IMR-90 (cell line): ENCODE measurements at regions not wholly inside any gene's neighbourhood (a gene's known extent, or its start where the extent isn't known, plus 50 kb on each side); places are given as distances from the start of the nearest gene placed in this dataset.

ENCODE experiments used
- ATAC-seq: fragments of 200-7000 bp; cut with Tn5 transposase; 2 replicates; pipeline ENCODE4 v1.9.1; 2020; ENCODE audit warnings: low read depth, mild to moderate bottlenecking, moderate library complexity
- BruUV-seq: library from RNA; stranded (reverse); fragments of 400-500 nt; replicated peaks from 2 replicates; lab custom pipeline; 2021; lab: Mats Ljungman, UMichigan
- CTCF ChIA-PET: fragments of 300-600 bp; formaldehyde crosslinking; extraction: SDS; loops from one replicate; lab custom pipeline; 2021; ENCODE audit warnings: antibody characterized with exemption; lab: Yijun Ruan, JAX
- POLR2A ChIA-PET: fragments of 300-600 bp; sonication (Branson Sonifier 250); formaldehyde crosslinking; loops from one replicate; lab custom pipeline; 2022; ENCODE audit warnings: antibody characterized with exemption; ENCODE audit not compliant: unreplicated experiment; lab: Charles Lee
- DNase-seq: peaks from one replicate; pipeline ENCODE4 v3.0.0; 2013
- H2AFZ ChIP-seq: replicated peaks from 2 replicates; pipeline ENCODE3; 2013; ENCODE audit warnings: low read length, mild to moderate bottlenecking; ENCODE audit not compliant: poor library complexity
- H2AK5ac ChIP-seq: 2 replicates; pipeline ENCODE4 v1.6.1; 2013; ENCODE audit warnings: low read depth, low read length, inconsistent platforms
- H2AK9ac ChIP-seq: replicated peaks from 2 replicates; pipeline ENCODE3; 2013; ENCODE audit warnings: mild to moderate bottlenecking, low read depth, low read length, moderate library complexity; ENCODE audit not compliant: poor library complexity
- H2BK120ac ChIP-seq: 2 replicates; pipeline ENCODE4 v1.6.1; 2013; ENCODE audit warnings: low read depth, low read length, inconsistent platforms
- H2BK15ac ChIP-seq: 3 replicates; pipeline ENCODE4 v1.6.1; 2013; ENCODE audit warnings: low read depth, low read length, inconsistent platforms
- H2BK20ac ChIP-seq: 2 replicates; pipeline ENCODE4 v1.6.1; 2013; ENCODE audit warnings: low read depth, mild to moderate bottlenecking, inconsistent platforms, low read length, moderate library complexity
- H2BK5ac ChIP-seq: 2 replicates; pipeline ENCODE4 v1.6.1; 2013; ENCODE audit warnings: mild to moderate bottlenecking, low read depth, low read length, inconsistent platforms; ENCODE audit not compliant: poor library complexity, severe bottlenecking
- H3K14ac ChIP-seq: replicated peaks from 2 replicates; pipeline ENCODE4 v1.6.1; 2013; ENCODE audit warnings: low read depth, low read length, inconsistent platforms
- H3K18ac ChIP-seq: 2 replicates; pipeline ENCODE4 v1.6.1; 2013; ENCODE audit warnings: low read depth, low read length, control low read depth
- H3K23ac ChIP-seq: 2 replicates; pipeline ENCODE4 v1.6.1; 2013; ENCODE audit warnings: low read depth, low read length, inconsistent platforms
- H3K27ac ChIP-seq: 2 replicates; pipeline ENCODE4 v1.5.1; 2013; ENCODE audit warnings: mild to moderate bottlenecking, control low read depth, low read length; ENCODE audit not compliant: insufficient read depth
- H3K27me3 ChIP-seq: 2 replicates; pipeline ENCODE4 v1.6.1; 2013; ENCODE audit warnings: low read length; ENCODE audit not compliant: control insufficient read depth, insufficient read depth
- H3K36me3 ChIP-seq: 2 replicates; pipeline ENCODE4 v1.6.1; 2013; ENCODE audit warnings: low read length, mixed read lengths; ENCODE audit not compliant: control insufficient read depth, insufficient read depth
- H3K4ac ChIP-seq: 2 replicates; pipeline ENCODE4 v1.6.1; 2013; ENCODE audit warnings: low read depth, low read length, inconsistent platforms
- H3K4me1 ChIP-seq: 2 replicates; pipeline ENCODE4 v1.6.1; 2013; ENCODE audit warnings: low read length, mixed read lengths; ENCODE audit not compliant: control insufficient read depth, insufficient read depth
- H3K4me2 ChIP-seq: 2 replicates; pipeline ENCODE4 v1.6.1; 2013; ENCODE audit warnings: low read depth, mild to moderate bottlenecking, control low read depth, low read length, moderate library complexity
- H3K4me3 ChIP-seq: 2 replicates; pipeline ENCODE4 v1.5.1; 2013; ENCODE audit warnings: low read depth, mild to moderate bottlenecking, control low read depth, low read length, moderate library complexity; ENCODE audit not compliant: insufficient read depth
- H3K56ac ChIP-seq: 2 replicates; pipeline ENCODE4 v1.6.1; 2013; ENCODE audit warnings: low read length, inconsistent platforms; ENCODE audit not compliant: insufficient read depth; ENCODE audit errors: extremely low read depth
- H3K79me1 ChIP-seq, 2 experiments: 2 replicates each; pipeline ENCODE4 v1.6.1; 2013; ENCODE audit warnings: low read length in 2 of 2, inconsistent platforms in 1 of 2, low read depth in 1 of 2
- H3K9ac ChIP-seq: 2 replicates; pipeline ENCODE4 v1.6.1; 2013; ENCODE audit warnings: low read depth, low read length, control low read depth
- H3K9me1 ChIP-seq: 2 replicates; pipeline ENCODE4 v1.6.1; 2013; ENCODE audit warnings: low read length, inconsistent platforms; ENCODE audit not compliant: insufficient read depth
- H3K9me3 ChIP-seq: 2 replicates; pipeline ENCODE4 v1.6.1; 2013; ENCODE audit warnings: low read length; ENCODE audit not compliant: control insufficient read depth, insufficient read depth
- H4K20me1 ChIP-seq: 2 replicates; pipeline ENCODE4 v1.6.1; 2013; ENCODE audit warnings: low read length, inconsistent platforms; ENCODE audit not compliant: insufficient read depth
- H4K5ac ChIP-seq: 2 replicates; pipeline ENCODE4 v1.6.1; 2013; ENCODE audit warnings: mild to moderate bottlenecking, low read depth, low read length, control low read depth
- H4K8ac ChIP-seq, 2 experiments: 2 replicates each; pipeline ENCODE4 v1.6.1; 2013; ENCODE audit warnings: low read depth in 2 of 2, low read length in 2 of 2, control low read depth in 1 of 2, inconsistent platforms in 1 of 2
- H4K91ac ChIP-seq: 2 replicates; pipeline ENCODE4 v1.6.1; 2013; ENCODE audit warnings: low read depth, low read length, inconsistent platforms; ENCODE audit not compliant: insufficient read depth
- CTCF ChIP-seq: conservative IDR thresholded peaks from 2 replicates; pipeline ENCODE4 v1.5.1; 2012; ENCODE audit warnings: mild to moderate bottlenecking, low read depth, low read length, improper control_type of control experiment
- FOS ChIP-seq: fragments of 150-350 bp; IDR thresholded peaks from 2 replicates; pipeline ENCODE4 v1.6.1; 2016; ENCODE audit warnings: low read depth, low read length
- MAZ ChIP-seq: IDR thresholded peaks from 2 replicates; pipeline ENCODE4 v1.6.1; 2012; ENCODE audit warnings: low read depth, mild to moderate bottlenecking, low read length, improper control_type of control experiment, moderate library complexity, borderline replicate concordance
- NFE2L2 ChIP-seq: fragments of 150-350 bp; IDR thresholded peaks from 2 replicates; pipeline ENCODE4 v1.6.1; 2016; ENCODE audit warnings: low read depth, mild to moderate bottlenecking, low read length
- RAD21 ChIP-seq: IDR thresholded peaks from 2 replicates; pipeline ENCODE4 v1.6.1; 2012; ENCODE audit warnings: low read length, improper control_type of control experiment
- RFX5 ChIP-seq: IDR thresholded peaks from 2 replicates; pipeline ENCODE4 v1.8.0; 2012; ENCODE audit warnings: low read depth, mild to moderate bottlenecking, low read length, moderate library complexity
- USF2 ChIP-seq: fragments of 150-350 bp; IDR thresholded peaks from 2 replicates; pipeline ENCODE4 v1.6.1; 2017; ENCODE audit warnings: mild to moderate bottlenecking, antibody characterized with exemption, low read length, low read depth
- WGBS, 2 experiments: methylation state at CpG; one replicate each; pipeline versions ENCODE4 v1.1.5 to v1.1.7; 2013; ENCODE audit warnings: missing lambda C conversion rate in 2 of 2; ENCODE audit not compliant: insufficient read length in 1 of 2; ENCODE audit errors: extremely low coverage in 2 of 2; 5-methylcytosine and 5-hydroxymethylcytosine counted together
- dilution Hi-C: fragments of 300-500 bp; cut with HindIII; formaldehyde crosslinking; loops from one replicate; pipeline ENCODE4 v1.14.3; 2018; ENCODE audit warnings: low sequenced_read_pairs; ENCODE audit not compliant: unreplicated experiment
- in situ Hi-C: fragments of 300-500 bp; cut with MboI; formaldehyde crosslinking; loops from 3 replicates; pipeline ENCODE4 v1.14.3; 2019; ENCODE audit warnings: low sequenced_read_pairs, inconsistent platforms, mixed read lengths
- intact Hi-C: fragments of 100-400 bp; cut with micrococcal nuclease; formaldehyde crosslinking; loops from 2 replicates; pipeline ENCODE4 v1.10.0; 2022

- WGBS, 2 experiments: no CpG with 5 or more reads among the region's 4 CpGs
- H2BK120ac ChIP-seq: no peak overlapping the region
Observed at GRCh38 chr19:31148671-31149070, 200.6 kb downstream of the TSHZ3 start.

More at GRCh38 chr19:31148671-31149070, 200.6 kb downstream of the TSHZ3 start:
- H2BK5ac ChIP-seq: no peak overlapping the region
- no peak overlapping the region for H3K9ac ChIP-seq
- dilution Hi-C loops (no loop called here), intact Hi-C loops (no loop called here), in situ Hi-C loops (no loop called here)
- H3K18ac ChIP-seq: no peak overlapping the region
- CTCF ChIA-PET: interaction anchor here (0.5 kb wide), 1 partner anchor 114 kb away, joined by 3 read pairs; no protein-coding TSS in a partner anchor
- TF ChIP-seq CTCF (no peak), FOS (no peak), NFE2L2 (no peak), MAZ (no peak), RAD21 (no peak), RFX5 (no peak), USF2 (no peak)
- ATAC-seq: no peak
- H3K36me3 ChIP-seq: no peaks in the 10 kb centered on the region
- DNase-seq: no peak
- H4K20me1 ChIP-seq: no peaks in the 10 kb centered on the region
- no peaks in the 10 kb centered on the region for H3K9me1 ChIP-seq
- no peak overlapping the region for H3K23ac ChIP-seq
- no peak overlapping the region for H4K91ac ChIP-seq
- H3K27me3 ChIP-seq: no peaks in the 10 kb centered on the region
- no peaks in the 10 kb centered on the region for H3K9me3 ChIP-seq
- no peak overlapping the region for H2AK5ac ChIP-seq
- no peak overlapping the region for H2BK20ac ChIP-seq
- H3K27ac ChIP-seq: no peak overlapping the region
- no peak overlapping the region for H4K5ac ChIP-seq
- no TSS peak for BruUV-seq
- no peak overlapping the region for H2AK9ac ChIP-seq
- no peaks in the 10 kb centered on the region for H3K4me1 ChIP-seq
- H2AFZ ChIP-seq: no peak overlapping the region
- no peak overlapping the region; the same call in 2 of the 3 replicates for H2BK15ac ChIP-seq
- no peaks in the 10 kb centered on the region for H3K79me1 ChIP-seq
- H3K4me3 ChIP-seq: no peak overlapping the region
- H3K4ac ChIP-seq: no peak overlapping the region
- H3K14ac ChIP-seq: no peak overlapping the region
- POLR2A ChIA-PET: no interaction called here
- H4K8ac ChIP-seq: no peak overlapping the region
- H3K56ac ChIP-seq: no peak overlapping the region
- H3K4me2 ChIP-seq: no peak overlapping the region
